Dendritic cell treated with granulocyte-macrophage colony-stimulating factor and Interleukin-4, amounts not matched to agents 40 ng/mL and 50 ng/mL, for 4 days (primary cell): ENCODE measurements at regions not wholly inside any gene's neighbourhood (a gene's known extent, or its start where the extent isn't known, plus 50 kb on each side); places are given as distances from the start of the nearest gene placed in this dataset.

ENCODE experiments used
- H3K27ac Mint-ChIP-seq: one replicate; pipeline ENCODE4 v1.8.0; 2022; ENCODE audit warnings: mild to moderate bottlenecking, mixed read lengths
- H3K27me3 Mint-ChIP-seq: one replicate; pipeline ENCODE4 v1.8.0; 2022; ENCODE audit warnings: mild to moderate bottlenecking, mixed read lengths
- H3K36me3 Mint-ChIP-seq: one replicate; pipeline ENCODE4 v1.8.0; 2022; ENCODE audit warnings: low read depth, mixed read lengths
- H3K4me1 Mint-ChIP-seq: one replicate; pipeline ENCODE4 v1.8.0; 2022; ENCODE audit warnings: low read depth, mixed read lengths
- H3K4me3 Mint-ChIP-seq: one replicate; pipeline ENCODE4 v1.8.0; 2022; ENCODE audit warnings: mild to moderate bottlenecking, moderate library complexity, mixed read lengths
- H3K9me3 Mint-ChIP-seq: one replicate; pipeline ENCODE4 v1.8.0; 2022; ENCODE audit warnings: mixed read lengths
- intact Hi-C: fragments of 100-400 bp; cut with micrococcal nuclease; formaldehyde crosslinking; loops from one replicate; pipeline ENCODE4 v1.15.0; 2022

DNA sequence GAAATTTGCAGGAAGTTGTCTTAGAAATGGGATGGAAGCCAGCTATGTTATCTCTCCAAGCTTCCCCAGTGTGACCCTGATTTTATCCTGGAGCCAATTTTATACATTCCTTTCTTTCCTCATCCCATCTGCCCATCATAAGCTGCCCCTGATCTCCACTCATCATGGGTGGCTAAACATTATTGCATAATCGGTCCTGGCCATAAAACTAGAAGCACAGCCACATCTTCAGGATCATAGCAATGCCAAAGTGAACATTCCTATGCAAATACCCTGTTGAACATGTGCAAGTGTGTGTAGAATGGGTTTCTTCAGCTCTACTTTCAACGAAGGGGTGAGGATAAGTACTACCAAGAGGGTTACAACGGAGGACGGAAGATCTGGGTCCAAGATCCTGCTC lies 50.6 kb upstream of the COG2 start:
- no peaks in the 10 kb centered on the region for H3K4me1 Mint-ChIP-seq
- no peaks in the 10 kb centered on the region for H3K36me3 Mint-ChIP-seq
- no peak overlapping the region for H3K4me3 Mint-ChIP-seq
- H3K27ac Mint-ChIP-seq, result no peak overlapping the region
- intact Hi-C loops, result no loop called here
- no peaks in the 10 kb centered on the region for H3K9me3 Mint-ChIP-seq
- peaks cover 8% of the 10 kb centered on the region for H3K27me3 Mint-ChIP-seq

DNA sequence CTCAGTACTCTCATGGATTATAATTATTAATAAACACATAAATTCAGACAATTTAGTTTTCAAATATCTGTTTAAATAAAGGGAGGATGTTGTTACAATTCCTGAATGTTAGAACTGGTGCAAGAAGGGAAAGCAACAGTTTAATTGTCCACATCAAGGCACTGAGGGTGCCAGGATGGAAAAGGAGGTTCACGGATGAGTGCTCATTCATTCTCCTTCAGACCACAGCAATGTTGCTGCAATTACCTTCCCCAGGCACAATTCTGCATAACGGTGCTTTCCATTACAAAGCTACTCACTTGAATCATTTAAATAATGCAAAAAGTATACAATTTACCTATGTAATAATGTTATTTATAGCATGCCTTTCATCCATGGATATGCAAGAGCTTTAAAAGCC lies 52.3 kb upstream of the COG2 start:
- Mint-ChIP-seq H3K36me3 (no peaks in the 10 kb centered on the region), H3K4me3 (no peak overlapping the region), H3K27me3 (peaks cover 11% of the 10 kb centered on the region), H3K4me1 (no peaks in the 10 kb centered on the region), H3K27ac (no peak overlapping the region), H3K9me3 (no peaks in the 10 kb centered on the region)
- intact Hi-C loops, result no loop called here

DNA sequence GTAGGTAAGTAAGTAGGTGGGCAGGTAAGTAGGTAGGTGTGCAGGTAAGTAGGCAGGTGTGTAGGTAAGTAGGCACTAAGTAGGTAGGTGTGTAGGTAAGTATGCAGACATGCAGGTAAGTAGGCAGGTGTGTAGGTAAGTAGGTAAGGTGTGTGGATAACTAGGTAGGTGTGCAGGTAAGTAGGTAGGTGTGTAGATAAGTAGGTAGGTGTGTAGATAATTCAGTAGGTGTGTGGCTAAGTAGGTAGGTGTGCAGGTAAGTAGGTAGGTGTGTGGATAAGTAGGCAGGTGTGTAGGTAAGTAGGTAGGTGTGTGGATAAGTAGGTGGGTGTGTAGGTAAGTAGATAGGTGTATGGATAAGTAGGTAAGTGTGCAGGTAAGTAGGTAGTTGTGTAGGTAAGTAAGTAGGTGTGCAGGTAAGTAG lies 53.9 kb upstream of the COG2 start:
- H3K36me3 Mint-ChIP-seq, result no peaks in the 10 kb centered on the region
- H3K27ac Mint-ChIP-seq, result no peak overlapping the region
- no peaks in the 10 kb centered on the region for H3K9me3 Mint-ChIP-seq
- H3K27me3 Mint-ChIP-seq, result peaks cover 11% of the 10 kb centered on the region
- intact Hi-C loops, result no loop called here
- H3K4me3 Mint-ChIP-seq, result no peak overlapping the region
- H3K4me1 Mint-ChIP-seq, result no peaks in the 10 kb centered on the region

DNA sequence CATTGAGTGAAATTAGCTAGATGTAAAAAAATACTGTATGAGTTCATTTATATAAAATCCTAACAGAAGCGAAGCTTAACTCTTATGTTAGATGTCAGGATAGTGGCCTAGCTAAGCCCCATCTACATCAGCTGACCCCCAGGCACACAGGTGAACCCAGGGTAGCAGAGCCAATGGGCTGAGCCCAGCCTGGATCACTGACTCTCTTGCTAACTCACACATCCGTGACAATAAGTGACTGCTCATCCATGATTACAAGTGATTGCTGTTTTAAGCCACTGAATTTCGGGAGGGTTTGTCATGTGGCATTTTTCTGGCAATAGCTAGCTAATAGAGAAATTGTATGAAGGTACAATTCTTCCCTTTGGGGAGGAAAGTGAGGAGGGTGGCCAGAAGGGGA lies 55.2 kb upstream of the COG2 start:
- Mint-ChIP-seq H3K27ac (no peak overlapping the region), H3K9me3 (peaks cover 2% of the 10 kb centered on the region), H3K4me1 (no peaks in the 10 kb centered on the region), H3K27me3 (peaks cover 9% of the 10 kb centered on the region), H3K36me3 (no peaks in the 10 kb centered on the region), H3K4me3 (no peak overlapping the region)
- intact Hi-C loops, result no loop called here

DNA sequence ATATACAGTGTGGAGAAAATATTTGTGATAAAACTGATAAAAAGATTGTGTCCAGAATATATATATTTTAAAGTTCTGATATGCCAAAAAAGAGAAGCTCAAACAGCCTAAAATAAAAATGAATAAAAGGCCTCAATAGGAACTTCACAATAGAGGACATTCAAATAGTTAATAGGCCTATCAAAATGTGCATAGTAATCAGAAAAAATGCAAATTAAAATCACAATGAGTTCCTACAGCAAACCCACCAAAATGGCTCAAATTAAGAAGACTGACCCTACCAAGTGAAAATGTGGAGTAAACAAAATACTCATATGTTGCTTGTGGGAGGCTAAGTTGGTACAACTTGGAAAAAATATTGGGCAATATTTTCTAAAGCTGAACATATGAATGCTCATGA lies 57.6 kb upstream of the COG2 start:
- intact Hi-C loops, result no loop called here
- Mint-ChIP-seq H3K4me3 (no peak overlapping the region), H3K9me3 (peaks cover 8% of the 10 kb centered on the region), H3K27ac (no peak overlapping the region), H3K27me3 (peaks cover 11% of the 10 kb centered on the region), H3K4me1 (no peaks in the 10 kb centered on the region), H3K36me3 (no peaks in the 10 kb centered on the region)

DNA sequence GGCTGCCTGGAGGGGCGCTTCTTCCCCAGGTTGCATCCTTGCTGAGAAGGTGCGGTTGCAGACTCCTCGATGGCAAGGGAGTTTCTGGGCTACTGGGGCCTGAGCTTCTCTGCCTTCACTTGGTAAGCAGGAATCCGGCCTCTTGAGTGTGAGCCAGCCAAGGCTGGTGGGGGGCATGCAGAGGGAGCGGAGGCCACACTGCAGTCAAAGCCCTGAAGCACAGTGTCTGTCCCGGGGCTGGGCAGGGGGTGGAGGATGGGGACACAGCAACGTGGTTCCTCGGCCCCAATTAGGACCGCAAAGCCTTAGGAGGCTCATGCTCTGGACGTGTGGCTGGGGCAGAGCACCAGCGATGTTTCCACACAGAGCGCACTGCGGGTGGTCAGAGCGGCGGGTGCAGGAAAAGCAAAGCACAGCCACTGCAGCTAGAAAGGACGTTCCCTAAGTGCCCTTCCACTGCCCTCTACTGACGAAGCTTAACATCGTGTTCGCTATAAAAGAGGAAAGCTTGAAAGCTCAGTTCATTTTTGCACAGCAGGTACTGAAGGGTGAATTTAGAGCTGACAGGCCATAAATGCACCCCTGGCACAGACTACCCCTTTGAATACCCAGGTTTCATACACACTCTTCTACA lies 60.7 kb upstream of the COG2 start:
- no peaks in the 10 kb centered on the region for H3K4me1 Mint-ChIP-seq
- no peaks in the 10 kb centered on the region for H3K36me3 Mint-ChIP-seq
- no peak overlapping the region for H3K27ac Mint-ChIP-seq
- peaks cover 16% of the 10 kb centered on the region for H3K9me3 Mint-ChIP-seq
- H3K4me3 Mint-ChIP-seq, result no peak overlapping the region
- intact Hi-C loops, result no loop called here
- peaks cover 11% of the 10 kb centered on the region for H3K27me3 Mint-ChIP-seq

DNA sequence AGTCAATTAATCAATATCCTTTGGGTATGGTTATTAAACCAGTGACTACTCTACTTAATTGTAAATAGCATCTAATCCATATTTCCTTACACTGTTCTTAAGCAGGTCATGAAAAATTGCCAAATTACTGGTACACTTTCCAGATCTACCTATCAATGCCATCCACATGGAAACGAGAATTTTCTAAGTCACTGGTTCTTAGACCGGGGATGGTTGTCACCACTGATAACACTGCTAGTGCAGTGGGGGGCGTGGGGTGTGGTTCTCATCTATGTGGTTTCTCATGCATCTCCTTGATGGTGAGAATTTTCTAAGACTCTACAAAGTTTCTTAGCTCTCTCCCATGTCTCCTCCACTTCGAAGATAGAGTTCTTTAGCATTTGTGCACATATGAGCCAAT lies 63.7 kb upstream of the COG2 start:
- peaks cover 6% of the 10 kb centered on the region for H3K4me1 Mint-ChIP-seq
- H3K9me3 Mint-ChIP-seq, result peaks cover 16% of the 10 kb centered on the region
- H3K27ac Mint-ChIP-seq, result no peak overlapping the region
- H3K4me3 Mint-ChIP-seq, result no peak overlapping the region
- peaks cover 8% of the 10 kb centered on the region for H3K27me3 Mint-ChIP-seq
- H3K36me3 Mint-ChIP-seq, result no peaks in the 10 kb centered on the region
- intact Hi-C loops, result no loop called here

DNA sequence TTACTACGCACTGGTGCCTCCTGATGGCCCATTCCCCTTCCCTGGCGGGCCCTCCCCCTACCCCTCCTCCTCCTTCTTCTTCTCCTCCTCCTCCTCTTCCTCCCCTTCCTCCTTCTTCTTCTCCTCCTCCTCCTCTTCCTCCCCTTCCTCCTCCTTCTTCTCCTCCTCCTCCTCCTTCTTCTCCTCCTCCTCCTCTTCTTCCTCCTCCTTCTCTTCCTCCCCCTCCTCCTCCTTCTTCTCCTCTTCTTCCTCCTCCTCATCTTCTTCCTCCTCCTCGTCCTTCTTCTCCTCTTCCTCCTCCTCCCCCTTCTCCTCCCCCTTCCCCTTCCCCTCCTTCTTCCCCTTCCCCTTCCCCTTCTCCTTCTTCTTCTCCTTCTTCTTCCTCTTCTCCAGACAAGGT lies 64.7 kb upstream of the COG2 start:
- Mint-ChIP-seq H3K4me1 (peaks cover 14% of the 10 kb centered on the region), H3K36me3 (no peaks in the 10 kb centered on the region), H3K27me3 (peaks cover 5% of the 10 kb centered on the region), H3K4me3 (no peak overlapping the region), H3K9me3 (peaks cover 16% of the 10 kb centered on the region), H3K27ac (no peak overlapping the region)
- intact Hi-C loops, result no loop called here

DNA sequence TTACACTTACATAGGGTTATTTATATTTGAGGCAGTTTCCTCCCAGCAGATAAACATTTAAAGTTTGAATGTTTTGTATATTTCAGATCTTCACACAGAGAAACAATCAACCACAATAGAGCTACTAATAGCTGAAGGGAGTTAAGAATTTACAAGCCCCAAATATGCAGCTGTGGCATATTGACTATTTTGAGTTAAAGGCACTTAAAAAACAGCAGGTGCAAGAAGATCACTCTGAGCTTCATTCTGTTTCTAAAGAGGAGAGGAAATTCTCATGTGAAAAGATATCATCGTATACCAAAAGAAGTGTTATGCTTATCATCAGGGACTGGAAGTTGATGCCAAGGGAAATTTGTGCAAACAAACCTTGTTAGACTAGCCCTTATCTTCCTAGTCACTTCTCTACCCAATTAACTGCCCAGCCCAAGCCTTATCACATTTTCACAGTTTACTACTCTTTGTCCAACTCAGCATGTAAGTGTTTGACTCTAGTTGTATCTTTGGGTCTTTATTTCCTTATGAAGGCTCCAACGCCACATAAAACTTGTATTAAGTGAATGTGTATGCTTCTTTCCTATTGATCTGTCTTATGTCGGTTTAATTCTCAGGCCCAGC lies 66.3 kb upstream of the COG2 start:
- Mint-ChIP-seq H3K27ac (no peak overlapping the region), H3K9me3 (peaks cover 8% of the 10 kb centered on the region), H3K4me1 (peaks cover 25% of the 10 kb centered on the region), H3K4me3 (no peak overlapping the region), H3K36me3 (no peaks in the 10 kb centered on the region), H3K27me3 (peaks cover 2% of the 10 kb centered on the region)
- intact Hi-C loops, result no loop called here

DNA sequence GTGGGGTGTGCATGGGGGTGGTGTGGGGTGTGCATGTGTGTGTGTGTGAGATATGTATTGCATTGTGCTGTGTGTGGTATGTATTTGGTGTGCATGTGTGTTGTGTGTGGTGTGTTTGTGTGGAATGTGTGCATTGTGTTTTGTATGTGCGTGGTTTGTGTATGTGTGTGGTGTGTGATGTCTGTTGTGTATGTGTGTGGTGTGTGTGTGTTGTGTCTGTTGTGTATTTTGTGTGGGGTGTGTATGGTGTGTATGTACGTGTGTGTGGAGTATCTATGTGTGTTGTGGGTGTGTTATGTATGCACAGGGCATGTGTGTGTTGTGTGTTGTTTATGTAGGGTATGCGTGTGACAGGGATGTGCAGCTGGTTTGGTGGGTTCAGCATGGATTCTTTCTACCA lies 67.8 kb upstream of the COG2 start:
- Mint-ChIP-seq H3K27ac (no peak overlapping the region), H3K9me3 (peaks cover 8% of the 10 kb centered on the region), H3K4me3 (no peak overlapping the region), H3K27me3 (peaks cover 2% of the 10 kb centered on the region), H3K4me1 (peaks cover 31% of the 10 kb centered on the region), H3K36me3 (no peaks in the 10 kb centered on the region)
- intact Hi-C loops, result no loop called here

DNA sequence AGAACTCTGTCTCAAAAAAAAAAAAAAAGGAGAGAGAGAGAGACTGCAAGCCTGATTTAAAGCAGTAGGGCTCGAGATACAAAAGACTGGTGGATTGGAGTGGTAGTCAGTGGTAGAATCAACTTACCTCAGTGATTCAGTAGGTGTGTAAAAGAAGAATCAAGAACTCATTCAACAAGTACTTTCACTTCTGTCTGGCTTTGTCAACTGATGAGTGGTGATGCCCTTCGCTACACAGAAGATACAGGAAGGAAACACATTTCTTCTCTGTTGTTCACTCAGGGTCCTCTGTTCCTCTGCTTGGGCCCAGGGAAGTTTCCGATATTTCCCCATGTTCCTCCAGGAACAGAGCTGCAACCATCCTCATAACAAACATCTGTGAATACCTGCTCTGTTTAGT lies 68.6 kb upstream of the COG2 start:
- H3K4me3 Mint-ChIP-seq, result no peak overlapping the region
- H3K9me3 Mint-ChIP-seq, result peaks cover 8% of the 10 kb centered on the region
- peaks cover 31% of the 10 kb centered on the region for H3K4me1 Mint-ChIP-seq
- no peaks in the 10 kb centered on the region for H3K27me3 Mint-ChIP-seq
- no peak overlapping the region for H3K27ac Mint-ChIP-seq
- no peaks in the 10 kb centered on the region for H3K36me3 Mint-ChIP-seq
- intact Hi-C loops, result no loop called here

DNA sequence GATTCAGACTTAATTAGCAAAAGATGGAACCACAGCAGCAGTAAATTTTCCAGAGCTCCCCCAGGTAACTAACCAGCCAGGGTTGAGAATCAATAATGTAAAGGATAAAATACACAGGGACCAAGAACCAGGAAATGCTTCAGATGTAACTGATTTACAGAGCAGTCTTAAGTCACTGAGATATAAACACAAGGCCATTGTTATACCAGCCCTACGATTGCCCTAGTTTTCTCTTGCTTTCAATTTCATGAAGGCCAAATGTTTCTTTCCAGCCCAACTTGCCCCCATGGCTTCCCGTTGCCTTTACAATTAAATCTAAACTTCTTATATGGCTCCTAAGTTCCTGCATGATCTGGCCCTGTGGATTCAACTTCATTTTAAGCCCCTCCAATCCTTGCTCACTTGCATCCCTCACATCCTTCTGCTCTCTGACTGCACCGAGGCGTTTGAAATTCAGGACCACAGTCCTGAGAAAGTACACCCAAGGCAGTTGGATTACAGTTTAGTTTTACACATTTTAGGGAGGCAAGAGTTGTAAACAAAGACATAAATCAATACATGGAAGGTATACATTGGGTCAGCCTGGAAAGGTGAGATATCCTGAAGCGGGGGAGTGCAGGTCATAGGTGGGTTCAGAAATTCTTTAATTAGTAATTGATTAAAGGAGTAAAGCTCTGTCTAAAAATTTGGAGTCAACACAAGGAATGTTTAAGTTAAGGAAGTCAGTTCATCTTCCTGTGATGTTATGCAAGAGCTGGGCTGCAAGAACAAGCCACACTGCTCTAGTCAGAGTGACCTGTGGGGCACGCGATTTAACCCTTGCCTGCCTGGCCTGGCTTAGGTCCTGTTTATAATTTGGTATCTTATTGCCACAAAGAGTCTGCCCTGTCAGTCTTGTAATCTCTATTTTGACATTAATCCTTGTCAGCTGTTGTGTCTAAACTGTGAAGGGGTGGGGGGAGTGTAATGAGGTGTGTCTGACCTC lies 69.9 kb upstream of the COG2 start:
- H3K27me3 Mint-ChIP-seq, result no peaks in the 10 kb centered on the region
- peaks cover under 1% of the 10 kb centered on the region for H3K9me3 Mint-ChIP-seq
- no peaks in the 10 kb centered on the region for H3K36me3 Mint-ChIP-seq
- H3K4me1 Mint-ChIP-seq, result peaks cover 37% of the 10 kb centered on the region
- H3K4me3 Mint-ChIP-seq, result no peak overlapping the region
- H3K27ac Mint-ChIP-seq, result no peak overlapping the region
- intact Hi-C loops, result no loop called here

DNA sequence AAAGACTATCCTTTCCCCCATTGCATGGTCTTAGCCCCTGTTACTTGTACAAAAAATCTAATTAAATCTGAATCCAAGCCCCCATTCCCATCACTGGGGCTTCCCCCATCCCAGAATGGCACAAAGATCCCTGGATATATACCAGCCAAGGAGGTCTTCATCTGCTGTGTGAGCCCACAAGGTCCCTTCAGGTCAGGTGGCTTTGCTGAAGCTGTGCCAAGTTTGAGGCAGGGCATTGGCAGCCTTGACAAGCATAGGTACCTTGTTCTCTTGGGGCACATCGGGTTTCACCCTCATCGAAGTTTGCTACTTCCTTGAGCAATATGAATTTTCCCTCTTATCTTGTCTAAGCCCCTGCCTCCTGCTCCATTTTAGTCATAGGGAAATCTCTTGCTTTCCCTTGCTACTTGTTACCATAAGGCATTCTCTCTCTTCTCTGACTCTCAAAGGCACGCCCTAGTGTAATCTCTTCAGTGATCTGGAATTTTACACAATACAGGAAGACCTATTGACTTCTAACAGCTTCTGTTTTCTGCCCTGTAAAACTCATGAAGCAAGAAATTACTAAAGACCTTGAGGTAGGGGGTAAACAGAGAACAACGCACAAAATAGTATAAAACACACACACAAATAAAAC lies 71.4 kb upstream of the COG2 start:
- Mint-ChIP-seq H3K27ac (no peak overlapping the region), H3K4me1 (peaks cover 37% of the 10 kb centered on the region)

DNA sequence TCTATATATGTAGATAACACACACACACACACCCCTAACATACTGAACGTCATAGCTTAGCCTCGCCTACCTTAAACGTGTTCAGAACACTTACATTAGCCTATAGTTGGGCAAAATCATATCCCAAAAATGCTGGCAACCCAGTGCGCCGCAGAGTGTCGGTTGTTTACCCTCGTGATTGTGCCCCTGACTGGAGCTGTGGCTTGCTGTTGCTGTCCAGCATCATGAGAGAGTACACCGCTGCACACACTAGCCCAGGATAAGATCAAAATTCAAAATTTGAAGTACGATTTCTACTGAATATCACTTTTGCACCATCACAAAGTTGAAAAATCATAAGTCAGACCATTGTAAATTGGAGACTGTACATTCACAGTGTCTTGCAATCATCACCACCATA lies 73.1 kb upstream of the COG2 start:
- Mint-ChIP-seq H3K4me3 (no peak overlapping the region), H3K36me3 (no peaks in the 10 kb centered on the region), H3K27ac (no peak overlapping the region), H3K9me3 (no peaks in the 10 kb centered on the region), H3K4me1 (peaks cover 31% of the 10 kb centered on the region), H3K27me3 (peaks cover 3% of the 10 kb centered on the region)
- intact Hi-C loops, result no loop called here

More for the DNA sequence above, 71.4 kb upstream of the COG2 start:
- H3K36me3 Mint-ChIP-seq, result no peaks in the 10 kb centered on the region
- H3K27me3 Mint-ChIP-seq, result no peaks in the 10 kb centered on the region
- H3K9me3 Mint-ChIP-seq, result no peaks in the 10 kb centered on the region
- intact Hi-C loops, result no loop called here
- no peak overlapping the region for H3K4me3 Mint-ChIP-seq
